Small intestine (tissue), 7 donors: ENCODE measurements at regions not wholly inside any gene's neighbourhood (a gene's known extent, or its start where the extent isn't known, plus 50 kb on each side); places are given as distances from the start of the nearest gene placed in this dataset.
"Not testable (repeated sequence)": the region's sequence is repeated elsewhere in the genome, so short reads cannot be mapped to it uniquely, and the experiment has no call there.

Source experiments
- DNase-seq, 2 donors: peaks; one replicate each; pipeline versions ENCODE4 v3.0.0 to v3.0.0-alpha.2; 2013
- FAIRE-seq: peaks from 2 replicates; lab custom pipeline; 2012; peaks lifted over from hg19 to GRCh38; lab: Jason Lieb, UNC
- H3K27ac ChIP-seq, 3 donors: one replicate each; pipeline ENCODE4 v1.5.1; 2013; ENCODE audit warnings: low read length in 2 of 3, mild to moderate bottlenecking in 2 of 3, control low read depth in 1 of 3, inconsistent platforms in 1 of 3, low read depth in 1 of 3, moderate library complexity in 1 of 3
- H3K27me3 ChIP-seq, 3 donors: one replicate each; pipeline ENCODE4 v1.6.1; 2013; ENCODE audit warnings: low read length in 3 of 3, inconsistent platforms in 1 of 3; ENCODE audit not compliant: control insufficient read depth in 3 of 3, insufficient read depth in 3 of 3
- H3K36me3 ChIP-seq, 3 donors: one replicate each; pipeline ENCODE4 v1.6.1; 2013; ENCODE audit warnings: low read length in 3 of 3, inconsistent platforms in 1 of 3, low read depth in 1 of 3, mild to moderate bottlenecking in 1 of 3, moderate library complexity in 1 of 3; ENCODE audit not compliant: control insufficient read depth in 3 of 3, insufficient read depth in 2 of 3
- H3K4me1 ChIP-seq, 3 donors: one replicate each; pipeline ENCODE4 v1.6.1; 2013; ENCODE audit warnings: low read length in 2 of 3, inconsistent platforms in 1 of 3, low read depth in 1 of 3, mild to moderate bottlenecking in 1 of 3, moderate library complexity in 1 of 3; ENCODE audit not compliant: control insufficient read depth in 3 of 3, insufficient read depth in 2 of 3
- H3K4me3 ChIP-seq, 3 donors: one replicate each; pipeline ENCODE4 v1.5.1; 2013; ENCODE audit warnings: low read length in 3 of 3, control low read depth in 1 of 3, inconsistent platforms in 1 of 3, low read depth in 1 of 3, mild to moderate bottlenecking in 1 of 3, moderate library complexity in 1 of 3
- H3K9me3 ChIP-seq, 2 donors: one replicate each; pipeline ENCODE4 v1.6.1; 2013; ENCODE audit warnings: low read depth in 1 of 2, low read length in 1 of 2; ENCODE audit not compliant: control insufficient read depth in 2 of 2, insufficient read depth in 1 of 2
- WGBS, 3 donors: extraction: QIAGEN DNeasy Blood & Tissue Kit; methylation state at CpG; one replicate each; pipeline ENCODE4 v1.1.7; 2013; 5-methylcytosine and 5-hydroxymethylcytosine counted together
- donor health status: healthy with polysubstance abuse.
- donor health status: control.
- donor health status: control.
- donor health status: Bipolar disorder and iron deficiency.
- donor health status: healthy.

DNA sequence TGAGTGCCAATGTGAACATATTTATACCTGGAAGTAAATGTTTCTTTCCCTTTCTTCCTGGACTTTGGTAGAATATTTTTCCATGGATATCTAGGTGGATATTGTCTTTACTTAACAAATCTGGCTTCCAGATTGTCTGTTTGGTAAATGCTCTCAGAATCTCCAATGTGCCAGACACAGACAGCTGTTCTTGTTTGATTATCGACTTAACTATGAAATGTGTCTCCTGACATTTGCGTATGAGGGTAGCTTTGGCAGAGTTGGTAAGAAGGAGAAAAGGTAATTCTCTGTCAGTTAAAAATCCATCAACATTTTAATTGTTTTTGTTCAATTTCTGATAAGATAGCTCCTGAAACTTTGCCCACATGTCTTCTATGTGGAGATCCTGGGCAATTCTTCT lies 196.4 kb upstream of the NUDT12 start:
- no peak for FAIRE-seq
- Histone ChIP-seq H3K27me3 (no peaks in the 10 kb centered on the region), H3K4me1 (no peaks in the 10 kb centered on the region), H3K36me3 (no peaks in the 10 kb centered on the region), H3K9me3 (no peaks in the 10 kb centered on the region), H3K4me3 (no peak overlapping the region), H3K27ac (no peak overlapping the region)
- no peak for DNase-seq
- 85 to 93% (median 90%) methylated on average over 2 of the region's 2 CpGs for WGBS, 3 donors

DNA sequence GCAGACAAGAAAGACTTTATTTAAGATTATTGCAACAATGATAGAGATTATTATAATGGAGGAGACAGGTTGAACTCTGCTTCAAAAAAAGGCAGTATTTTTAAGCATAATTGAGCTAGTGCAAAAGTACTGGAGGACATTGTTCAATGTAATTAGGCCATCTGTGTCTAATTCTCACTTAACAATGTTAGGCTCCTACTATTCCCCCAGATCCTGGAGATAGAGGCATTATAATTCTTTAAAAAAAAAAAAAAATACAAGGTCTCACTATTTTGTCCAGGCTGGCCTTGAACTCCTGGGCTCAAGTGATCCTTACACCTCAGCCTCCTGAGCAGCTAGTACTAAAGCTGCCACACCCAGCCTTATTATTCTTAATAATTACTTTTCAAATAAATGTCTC lies 193.4 kb upstream of the NUDT12 start:
- Histone ChIP-seq H3K27me3 (no peaks in the 10 kb centered on the region), H3K4me3 (no peak overlapping the region), H3K9me3 (no peaks in the 10 kb centered on the region), H3K4me1 (no peaks in the 10 kb centered on the region), H3K36me3 (no peaks in the 10 kb centered on the region), H3K27ac (no peak overlapping the region)
- FAIRE-seq: no peak
- no peak for DNase-seq

- FAIRE-seq (no peak), DNase-seq (no peak)
- WGBS, 3 donors: 82 to 92% (median 86%) methylated on average over 2 of the region's 2 CpGs
- Histone ChIP-seq H3K4me1 (no peaks in the 10 kb centered on the region), H3K9me3 (no peaks in the 10 kb centered on the region), H3K36me3 (no peaks in the 10 kb centered on the region), H3K4me3 (no peak overlapping the region), H3K27me3 (no peaks in the 10 kb centered on the region), H3K27ac (no peak overlapping the region)
Observed at GRCh38 chr5:103745353-103746065, 182.9 kb upstream of the NUDT12 start.

DNA sequence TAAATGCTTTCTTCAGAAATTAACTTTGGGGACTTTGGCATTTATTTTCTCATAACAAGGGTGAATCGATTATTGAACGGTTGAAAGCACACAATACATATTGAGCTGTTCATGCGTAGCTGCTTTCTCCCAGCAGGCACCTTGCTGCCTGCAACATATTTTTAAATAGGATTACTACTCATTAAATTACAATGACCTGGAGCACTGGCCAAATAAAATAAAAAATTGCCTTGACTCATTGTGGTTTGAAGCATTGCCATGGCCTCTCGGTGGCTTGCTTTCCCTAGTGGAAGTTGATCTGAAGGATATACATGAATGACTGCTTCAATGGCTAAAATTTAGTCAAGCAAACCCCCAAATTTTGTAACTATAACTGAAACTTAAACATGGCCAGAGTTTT lies 181.6 kb upstream of the NUDT12 start:
- no peak for DNase-seq
- H3K4me3 ChIP-seq: no peak overlapping the region
- H3K9me3 ChIP-seq: no peaks in the 10 kb centered on the region
- FAIRE-seq: no peak
- no peak overlapping the region for H3K27ac ChIP-seq
- no peaks in the 10 kb centered on the region for H3K36me3 ChIP-seq
- WGBS, 3 donors: 82 to 86% (median 85%) methylated on average over 4 of the region's 4 CpGs
- no peaks in the 10 kb centered on the region for H3K4me1 ChIP-seq
- H3K27me3 ChIP-seq: no peaks in the 10 kb centered on the region

DNA sequence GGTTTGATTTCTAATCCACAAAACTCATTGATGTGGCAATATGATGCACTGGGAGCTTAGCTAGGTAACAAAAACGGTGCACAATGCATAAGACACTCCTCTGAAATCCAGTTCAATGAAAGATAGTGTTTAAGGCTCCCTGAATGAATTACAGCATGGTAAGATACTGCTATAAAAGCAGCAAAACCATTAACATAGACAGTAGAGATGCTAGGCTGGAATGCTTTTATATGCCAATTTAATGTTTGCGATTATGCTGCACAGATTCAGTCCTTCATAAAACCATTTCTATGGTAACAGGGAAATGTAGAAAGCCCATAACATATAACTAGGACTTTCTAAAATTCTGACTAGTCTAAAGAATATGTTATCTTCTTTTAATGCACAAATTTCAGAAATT lies 180.8 kb upstream of the NUDT12 start:
- Histone ChIP-seq H3K9me3 (no peaks in the 10 kb centered on the region), H3K27me3 (no peaks in the 10 kb centered on the region), H3K36me3 (no peaks in the 10 kb centered on the region), H3K4me3 (no peak overlapping the region), H3K27ac (no peak overlapping the region), H3K4me1 (no peaks in the 10 kb centered on the region)
- DNase-seq: no peak
- no peak for FAIRE-seq
- WGBS, 3 donors: 46 to 72% (median 55%) methylated on average over 2 of the region's 2 CpGs

GRCh38 chr5:103741984-103742383 lies 179.4 kb upstream of the NUDT12 start:
- Histone ChIP-seq H3K27ac (no peak overlapping the region), H3K4me3 (no peak overlapping the region), H3K4me1 (no peaks in the 10 kb centered on the region), H3K36me3 (no peaks in the 10 kb centered on the region), H3K9me3 (no peaks in the 10 kb centered on the region), H3K27me3 (no peaks in the 10 kb centered on the region)
- WGBS, 3 donors: 24 to 40% (median 26%) methylated on average over 1 of the region's 1 CpG
- FAIRE-seq (no peak), DNase-seq (no peak)

- WGBS, 3 donors: 86 to 90% (median 87%) methylated on average over 8 of the region's 8 CpGs
- not testable (repeated sequence) for H3K36me3 ChIP-seq, FAIRE-seq, DNase-seq, H3K9me3 ChIP-seq, H3K27me3 ChIP-seq, H3K27ac ChIP-seq, H3K4me1 ChIP-seq, H3K4me3 ChIP-seq
Observed at GRCh38 chr5:103736343-103736742, 173.8 kb upstream of the NUDT12 start.

GRCh38 chr5:103724271-103724670 lies 161.7 kb upstream of the NUDT12 start:
- no peak for DNase-seq
- H3K27ac ChIP-seq: no peak overlapping the region

GRCh38 chr5:103721183-103721582 lies 158.6 kb upstream of the NUDT12 start:
- 59 to 71% (median 68%) methylated on average over 3 of the region's 3 CpGs for WGBS, 3 donors
- no peaks in the 10 kb centered on the region for H3K4me1 ChIP-seq
- no peak for FAIRE-seq

More at GRCh38 chr5:103724271-103724670, 161.7 kb upstream of the NUDT12 start:
- H3K27me3 ChIP-seq: no peaks in the 10 kb centered on the region
- no peak for FAIRE-seq
- no peaks in the 10 kb centered on the region for H3K36me3 ChIP-seq
- H3K4me1 ChIP-seq: no peaks in the 10 kb centered on the region
- H3K4me3 ChIP-seq: no peak overlapping the region
- peaks cover 0 to 17% of the 10 kb centered on the region in 2 donors for H3K9me3 ChIP-seq

More at GRCh38 chr5:103721183-103721582, 158.6 kb upstream of the NUDT12 start:
- DNase-seq: no peak
- Histone ChIP-seq H3K36me3 (no peaks in the 10 kb centered on the region), H3K27ac (no peak overlapping the region), H3K4me3 (no peak overlapping the region), H3K27me3 (no peaks in the 10 kb centered on the region), H3K9me3 (peaks cover 0 to 17% of the 10 kb centered on the region in 2 donors)
